GM21526 (cell line): ENCODE measurements at regions not wholly inside any gene's neighbourhood (a gene's known extent, or its start where the extent isn't known, plus 50 kb on each side); places are given as distances from the start of the nearest gene placed in this dataset.
"Not testable (repeated sequence)": the region's sequence is repeated elsewhere in the genome, so short reads cannot be mapped to it uniquely, and the experiment has no call there.

Experiments used
- ATAC-seq: cut with Tn5 transposase; IDR thresholded peaks from one replicate; pipeline ENCODE4 v1.9.1; 2021; ENCODE audit warnings: moderate library complexity; ENCODE audit not compliant: unreplicated experiment, low FRiP score

GRCh38 chr5:13356226-13356625 is 588.3 kb downstream of the DNAH5 start:
- no peak for ATAC-seq

- no peak for ATAC-seq
These were observed 589.9 kb downstream of the DNAH5 start for GRCh38 chr5:13354611-13355010.

- ATAC-seq: no peak
These were observed 593.7 kb downstream of the DNAH5 start for GRCh38 chr5:13350767-13351166.

GRCh38 chr5:13348568-13348967 is 595.9 kb downstream of the DNAH5 start:
- ATAC-seq: no peak

GRCh38 chr5:13346401-13346800 is 598.1 kb downstream of the DNAH5 start:
- no peak for ATAC-seq

- no peak for ATAC-seq
These were observed 605.4 kb downstream of the DNAH5 start for GRCh38 chr5:13339093-13339492.

- ATAC-seq: not testable (repeated sequence)
These were observed 609.5 kb downstream of the DNAH5 start for GRCh38 chr5:13335026-13335425.

- ATAC-seq: no peak
These were observed 612.9 kb downstream of the DNAH5 start for GRCh38 chr5:13331585-13331984.

- ATAC-seq: no peak
These were observed 616.2 kb downstream of the DNAH5 start for GRCh38 chr5:13328316-13328715.

- no peak for ATAC-seq
These were observed 618.7 kb downstream of the DNAH5 start for GRCh38 chr5:13325765-13326164.

GRCh38 chr5:13322769-13323168 is 621.7 kb downstream of the DNAH5 start:
- no peak for ATAC-seq

- no peak for ATAC-seq
These were observed 626.8 kb downstream of the DNAH5 start for GRCh38 chr5:13317654-13318053.

- ATAC-seq: no peak
These were observed 628.3 kb downstream of the DNAH5 start for GRCh38 chr5:13316176-13316575.

- no peak for ATAC-seq
These were observed 637.0 kb downstream of the DNAH5 start for GRCh38 chr5:13307480-13307879.

- ATAC-seq: no peak
These were observed 641.0 kb downstream of the DNAH5 start for GRCh38 chr5:13303445-13303844.

- ATAC-seq: no peak
These were observed 665.7 kb downstream of the DNAH5 start for GRCh38 chr5:13278811-13279210.

GRCh38 chr5:13278148-13278547 is 666.3 kb downstream of the DNAH5 start:
- ATAC-seq: no peak

GRCh38 chr5:13276156-13276555 is 668.3 kb downstream of the DNAH5 start:
- no peak for ATAC-seq

- ATAC-seq: no peak
These were observed 680.8 kb downstream of the DNAH5 start for GRCh38 chr5:13263701-13264100.

- ATAC-seq: no peak
These were observed 691.4 kb downstream of the DNAH5 start for GRCh38 chr5:13253111-13253510.

GRCh38 chr5:13252699-13253098 is 691.8 kb downstream of the DNAH5 start:
- no peak for ATAC-seq

GRCh38 chr5:13251623-13252376 is 692.7 kb downstream of the DNAH5 start:
- no peak for ATAC-seq
